SK-N-SH (cell line): ENCODE measurements at regions not wholly inside any gene's neighbourhood (a gene's known extent, or its start where the extent isn't known, plus 50 kb on each side); places are given as distances from the start of the nearest gene placed in this dataset.

Source experiments
- CTCF ChIA-PET: fragments of 300-600, 350-600 bp; formaldehyde crosslinking; extraction: SDS; loops from one replicate; lab custom pipeline; 2021; lab: Yijun Ruan, JAX
- POLR2A ChIA-PET: fragments of 350-600 bp; sonication (Branson Sonifier 250); formaldehyde crosslinking; extraction: SDS; loops from one replicate; lab custom pipeline; 2020; ENCODE audit warnings: antibody characterized with exemption, inconsistent platforms; lab: Yijun Ruan, JAX
- DNase-seq: peaks from one replicate; pipeline ENCODE4 v3.0.0; 2012
- H2AFZ ChIP-seq: fragments of 200-600 bp; sonication (generic); 2 replicates; pipeline ENCODE4 v1.8.1; 2016; ENCODE audit warnings: antibody characterized with exemption, mild to moderate bottlenecking, low read depth
- H3F3A ChIP-seq: fragments of 200-600 bp; sonication (generic); replicated peaks from 2 replicates; pipeline ENCODE3; 2016; ENCODE audit warnings: antibody characterized with exemption, mild to moderate bottlenecking; ENCODE audit not compliant: insufficient read depth
- H3K27ac ChIP-seq, 2 experiments: fragments of 200-500 bp in 1 of 2; fragments of 200-600 bp in 1 of 2; sonication (Bioruptor generic) in 1 of 2; sonication (generic), shearing (Covaris generic) in 1 of 2; 2 replicates each; pipeline versions ENCODE4 v1.5.1 to v1.6.1; 2014 to 2016; ENCODE audit warnings: low read depth in 2 of 2, inconsistent platforms in 1 of 2, low read length in 1 of 2, mild to moderate bottlenecking in 1 of 2, mixed read lengths in 1 of 2
- H3K27me3 ChIP-seq: fragments of 200-600 bp; sonication (generic), shearing (Covaris generic); 2 replicates; pipeline ENCODE4 v1.6.1; 2016; ENCODE audit warnings: mixed run types; ENCODE audit not compliant: insufficient read depth
- H3K36me3 ChIP-seq, 2 experiments: fragments of 200-500 bp in 1 of 2; fragments of 200-600 bp in 1 of 2; sonication (Bioruptor generic) in 1 of 2; sonication (generic) in 1 of 2; replicated peaks in 1 of 2; 2 replicates each; pipeline versions ENCODE3 to v1.5.1; 2014 to 2016; ENCODE audit warnings: low read length in 1 of 2, mild to moderate bottlenecking in 1 of 2; ENCODE audit not compliant: insufficient read depth in 2 of 2, control insufficient read depth in 1 of 2
- H3K4me1 ChIP-seq, 2 experiments: fragments of 200-500 bp in 1 of 2; fragments of 200-600 bp in 1 of 2; sonication (Bioruptor generic) in 1 of 2; sonication (generic), shearing (Covaris generic) in 1 of 2; 2 replicates each; pipeline versions ENCODE4 v1.5.1 to v1.6.1; 2014 to 2016; ENCODE audit warnings: low read depth in 1 of 2, low read length in 1 of 2, mixed run types in 1 of 2; ENCODE audit not compliant: insufficient read depth in 2 of 2, control insufficient read depth in 1 of 2
- H3K4me2 ChIP-seq: fragments of 200-600 bp; sonication (generic), shearing (Covaris generic); 2 replicates; pipeline ENCODE4 v1.6.1; 2017; ENCODE audit warnings: mixed run types
- H3K4me3 ChIP-seq, 2 experiments: fragments of 200-500 bp in 1 of 2; fragments of 200-600 bp in 1 of 2; sonication (Bioruptor generic) in 1 of 2; sonication (generic), shearing (Covaris generic) in 1 of 2; 2 replicates each; pipeline versions ENCODE4 v1.5.1 to v1.8.1; 2014 to 2016; ENCODE audit warnings: low read depth in 2 of 2, inconsistent platforms in 1 of 2, low read length in 1 of 2, mild to moderate bottlenecking in 1 of 2, mixed read lengths in 1 of 2, moderate library complexity in 1 of 2
- H3K79me2 ChIP-seq: fragments of 200-600 bp; sonication (generic); 2 replicates; pipeline ENCODE4 v1.8.1; 2017; ENCODE audit warnings: mild to moderate bottlenecking; ENCODE audit not compliant: insufficient read depth
- H3K9ac ChIP-seq: fragments of 200-600 bp; sonication (generic); 2 replicates; pipeline ENCODE4 v1.6.1; 2017; ENCODE audit warnings: mixed run types
- H3K9me2 ChIP-seq: fragments of 200-600 bp; sonication (generic); 2 replicates; pipeline ENCODE4 v1.6.1; 2017; ENCODE audit warnings: mixed run types
- H3K9me3 ChIP-seq: fragments of 200-600 bp; sonication (generic); 2 replicates; pipeline ENCODE4 v1.6.1; 2017; ENCODE audit warnings: mixed run types, mild to moderate bottlenecking, moderate library complexity
- H4K20me1 ChIP-seq: fragments of 200-600 bp; sonication (generic); 2 replicates; pipeline ENCODE4 v1.6.1; 2017; ENCODE audit warnings: mild to moderate bottlenecking, mixed run types; ENCODE audit not compliant: insufficient read depth
- CHD2 ChIP-seq: fragments of 150-350 bp; IDR thresholded peaks from 2 replicates; pipeline ENCODE4 v1.6.1; 2018; ENCODE audit warnings: low read length; ENCODE audit not compliant: partially characterized antibody
- FOSL2 ChIP-seq: IDR thresholded peaks from 2 replicates; pipeline ENCODE4 v1.4.0; 2012; ENCODE audit warnings: low read depth, mild to moderate bottlenecking, moderate library complexity, borderline replicate concordance
- FOXJ3 ChIP-seq: sonication (generic); formaldehyde crosslinking; IDR thresholded peaks from 2 replicates; pipeline ENCODE4 v1.5.1; 2020; ENCODE audit warnings: mild to moderate bottlenecking, missing genetic modification reagents
- FOXM1 ChIP-seq: IDR thresholded peaks from 2 replicates; pipeline ENCODE4 v1.4.0; 2012; ENCODE audit warnings: low read depth, mild to moderate bottlenecking
- JUND ChIP-seq: IDR thresholded peaks from 2 replicates; pipeline ENCODE4 v1.4.0; 2012
- MAX ChIP-seq: IDR thresholded peaks from 2 replicates; pipeline ENCODE4 v1.4.0; 2012; ENCODE audit warnings: low read depth
- NFIC ChIP-seq: IDR thresholded peaks from 2 replicates; pipeline ENCODE4 v1.4.0; 2012; ENCODE audit warnings: borderline replicate concordance
- RAD21 ChIP-seq: IDR thresholded peaks from 2 replicates; pipeline ENCODE4 v1.6.1; 2012; ENCODE audit warnings: mild to moderate bottlenecking, low read length
- REST ChIP-seq: IDR thresholded peaks from 2 replicates; pipeline ENCODE4 v1.6.1; 2012; ENCODE audit warnings: mild to moderate bottlenecking, low read depth, low read length, moderate library complexity
- SMC3 ChIP-seq: IDR thresholded peaks from 2 replicates; pipeline ENCODE4 v1.6.1; 2012; ENCODE audit warnings: low read depth, low read length, improper control_type of control experiment
- TEAD4 ChIP-seq: IDR thresholded peaks from 2 replicates; pipeline ENCODE4 v1.4.0; 2012; ENCODE audit warnings: mild to moderate bottlenecking, borderline replicate concordance; ENCODE audit not compliant: insufficient read depth
- USF2 ChIP-seq: fragments of 150-350 bp; IDR thresholded peaks from 2 replicates; pipeline ENCODE4 v1.6.1; 2017; ENCODE audit warnings: antibody characterized with exemption, low read length, low read depth, borderline replicate concordance
- YY1 ChIP-seq: IDR thresholded peaks from 2 replicates; pipeline ENCODE4 v1.4.0; 2012; ENCODE audit warnings: low read depth, mild to moderate bottlenecking
- ZBTB33 ChIP-seq: IDR thresholded peaks from 2 replicates; pipeline ENCODE4 v1.4.0; 2012; ENCODE audit warnings: low read depth, borderline replicate concordance
- WGBS: methylation state at CpG from one replicate; pipeline ENCODE4 v1.1.6; 2017; ENCODE audit warnings: low lambda C conversion rate; 5-methylcytosine and 5-hydroxymethylcytosine counted together
- TF ChIP-seq, protein P1 (sequence below): fragments of 200-600 bp; sonication (generic); IDR thresholded peaks from 2 replicates; pipeline ENCODE4 v1.6.1; 2017; ENCODE audit warnings: antibody characterized with exemption, mild to moderate bottlenecking, moderate library complexity

GRCh38 chr5:156153602-156154001 lies 173.4 kb upstream of the SGCD start (continued):
- TF ChIP-seq USF2 (no peak), JUND (no peak), FOXJ3 (no peak)

DNA sequence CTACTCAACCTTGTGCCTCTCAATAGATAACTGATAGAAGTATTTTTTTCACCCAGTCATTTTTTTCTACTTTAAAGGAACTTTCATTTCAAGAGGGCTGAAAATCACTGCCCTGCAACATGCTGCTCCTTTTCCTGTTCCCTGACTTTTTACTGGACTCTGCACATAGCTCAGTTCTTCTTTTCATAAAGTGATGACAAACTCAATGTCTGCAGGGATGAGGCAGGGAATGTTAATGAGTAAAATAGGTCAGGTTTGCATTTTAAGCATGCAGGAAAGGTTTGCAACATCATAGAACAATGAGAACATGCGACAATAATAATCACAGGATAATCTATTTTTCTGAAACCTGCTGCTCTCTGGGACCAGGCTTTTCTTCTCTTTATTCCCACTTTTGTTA lies 172.2 kb upstream of the SGCD start:
- H2AFZ ChIP-seq: no peak overlapping the region
- H4K20me1 ChIP-seq: no peaks in the 10 kb centered on the region
- H3K27ac ChIP-seq: no peak overlapping the region
- DNase-seq: no peak
- CTCF ChIA-PET: no interaction called here
- H3K9me3 ChIP-seq: no peaks in the 10 kb centered on the region
- no peaks in the 10 kb centered on the region for H3K27me3 ChIP-seq
- H3K4me1 ChIP-seq: no peaks in the 10 kb centered on the region
- no peak overlapping the region for H3K4me2 ChIP-seq
- no peaks in the 10 kb centered on the region for H3K9me2 ChIP-seq
- H3K79me2 ChIP-seq: no peaks in the 10 kb centered on the region
- TF ChIP-seq MAX (no peak), ZBTB33 (no peak), NFIC (no peak), CHD2 (no peak), FOSL2 (no peak)
- TF ChIP-seq, all 33 proteins: peak for 0
- Histone ChIP-seq H3K4me3 (no peak overlapping the region), H3F3A (no peaks in the 10 kb centered on the region), H3K9ac (no peak overlapping the region), H3K36me3 (no peaks in the 10 kb centered on the region)
- POLR2A ChIA-PET: no interaction called here
- WGBS: 82% methylated on average over 1 of the region's 1 CpG

DNA sequence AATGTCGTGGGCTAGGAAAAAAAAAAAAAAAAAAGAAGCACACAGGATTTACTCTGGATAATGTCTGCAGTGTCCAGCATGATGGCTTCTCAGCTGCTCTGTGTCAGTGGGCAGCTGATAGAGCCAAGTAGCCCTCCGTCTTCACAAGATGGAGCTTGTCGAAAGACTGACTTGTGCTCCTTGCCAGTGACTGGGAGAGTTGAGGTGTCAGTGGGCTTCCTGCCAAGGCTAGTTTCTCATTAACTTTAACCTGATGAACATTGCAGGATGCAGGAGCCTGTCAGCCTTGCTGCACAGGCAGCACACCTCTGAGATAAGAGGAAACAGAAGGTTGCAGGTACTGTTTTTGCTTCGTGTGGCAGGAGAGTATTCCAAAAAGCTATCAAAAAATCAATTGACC lies 171.4 kb upstream of the SGCD start:
- POLR2A ChIA-PET: no interaction called here
- no peak overlapping the region for H2AFZ ChIP-seq
- H3K9me2 ChIP-seq: no peaks in the 10 kb centered on the region
- DNase-seq: no peak
- H3K27me3 ChIP-seq: no peaks in the 10 kb centered on the region
- H4K20me1 ChIP-seq: no peaks in the 10 kb centered on the region
- H3F3A ChIP-seq: no peaks in the 10 kb centered on the region
- H3K27ac ChIP-seq: no peak overlapping the region
- H3K4me3 ChIP-seq: no peak overlapping the region
- no peaks in the 10 kb centered on the region for H3K36me3 ChIP-seq
- 45% methylated on average over 4 of the region's 4 CpGs for WGBS
- no peak overlapping the region for H3K4me2 ChIP-seq
- CTCF ChIA-PET: no interaction called here
- no peaks in the 10 kb centered on the region for H3K9me3 ChIP-seq
- H3K79me2 ChIP-seq: no peaks in the 10 kb centered on the region
- H3K4me1 ChIP-seq: no peaks in the 10 kb centered on the region
- no peak overlapping the region for H3K9ac ChIP-seq
- TF ChIP-seq SMC3 (no peak), FOXJ3 (no peak), YY1 (no peak), TEAD4 (no peak), RAD21 (no peak), ZBTB33 (no peak), FOXM1 (no peak), REST (no peak)
- TF ChIP-seq, protein P1, sequence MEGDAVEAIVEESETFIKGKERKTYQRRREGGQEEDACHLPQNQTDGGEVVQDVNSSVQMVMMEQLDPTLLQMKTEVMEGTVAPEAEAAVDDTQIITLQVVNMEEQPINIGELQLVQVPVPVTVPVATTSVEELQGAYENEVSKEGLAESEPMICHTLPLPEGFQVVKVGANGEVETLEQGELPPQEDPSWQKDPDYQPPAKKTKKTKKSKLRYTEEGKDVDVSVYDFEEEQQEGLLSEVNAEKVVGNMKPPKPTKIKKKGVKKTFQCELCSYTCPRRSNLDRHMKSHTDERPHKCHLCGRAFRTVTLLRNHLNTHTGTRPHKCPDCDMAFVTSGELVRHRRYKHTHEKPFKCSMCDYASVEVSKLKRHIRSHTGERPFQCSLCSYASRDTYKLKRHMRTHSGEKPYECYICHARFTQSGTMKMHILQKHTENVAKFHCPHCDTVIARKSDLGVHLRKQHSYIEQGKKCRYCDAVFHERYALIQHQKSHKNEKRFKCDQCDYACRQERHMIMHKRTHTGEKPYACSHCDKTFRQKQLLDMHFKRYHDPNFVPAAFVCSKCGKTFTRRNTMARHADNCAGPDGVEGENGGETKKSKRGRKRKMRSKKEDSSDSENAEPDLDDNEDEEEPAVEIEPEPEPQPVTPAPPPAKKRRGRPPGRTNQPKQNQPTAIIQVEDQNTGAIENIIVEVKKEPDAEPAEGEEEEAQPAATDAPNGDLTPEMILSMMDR: no peak
